GM12891 (cell line): ENCODE measurements at regions not wholly inside any gene's neighbourhood (a gene's known extent, or its start where the extent isn't known, plus 50 kb on each side); places are given as distances from the start of the nearest gene placed in this dataset.

Experiments
- PAX5 ChIP-seq: IDR thresholded peaks from 2 replicates; pipeline ENCODE4 v1.6.1; 2011; ENCODE audit warnings: low read length, moderate library complexity, mild to moderate bottlenecking; ENCODE audit not compliant: insufficient read depth, severe bottlenecking
- POLR2A ChIP-seq: IDR thresholded peaks from 2 replicates; pipeline ENCODE4 v1.6.1; 2011; ENCODE audit warnings: low read depth, low read length, control low read depth
- POLR2AphosphoS5 ChIP-seq: IDR thresholded peaks from 2 replicates; pipeline ENCODE4 v1.6.1; 2011; ENCODE audit warnings: low read depth, low read length, control low read depth
- SPI1 ChIP-seq: IDR thresholded peaks from 2 replicates; pipeline ENCODE4 v1.6.1; 2011; ENCODE audit warnings: low read depth, low read length, control low read depth
- TAF1 ChIP-seq: IDR thresholded peaks from 2 replicates; pipeline ENCODE4 v1.6.1; 2011; ENCODE audit warnings: low read depth, low read length, control low read depth

DNA sequence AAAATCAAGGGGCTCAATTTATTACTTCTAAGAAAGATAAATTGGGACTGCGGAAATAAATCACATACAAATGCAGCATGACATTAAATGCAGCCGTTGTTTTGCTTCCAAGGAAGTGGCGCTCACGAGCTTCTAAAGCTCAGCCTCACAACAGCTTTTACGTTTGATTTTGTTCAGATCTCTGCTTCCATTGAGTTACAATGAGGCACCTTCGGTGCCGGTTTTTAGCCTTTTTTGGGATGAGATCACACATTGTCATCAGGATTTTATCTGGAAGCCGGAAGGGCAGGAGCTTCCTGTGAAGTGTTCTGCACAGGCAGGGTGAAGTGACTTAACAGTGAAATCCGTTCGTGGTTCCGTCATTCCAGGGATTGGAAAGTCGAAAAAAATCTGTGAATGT lies 209.8 kb downstream of the DCDC2C start:
- TF ChIP-seq POLR2AphosphoS5 (no peak), POLR2A (no peak), TAF1 (no peak), SPI1 (no peak), PAX5 (no peak)
